GM21529 (cell line): ENCODE measurements at regions not wholly inside any gene's neighbourhood (a gene's known extent, or its start where the extent isn't known, plus 50 kb on each side); places are given as distances from the start of the nearest gene placed in this dataset.

Experiments
- ATAC-seq: cut with Tn5 transposase; IDR thresholded peaks from one replicate; pipeline ENCODE4 v1.9.1; 2021; ENCODE audit not compliant: unreplicated experiment

- no peak for ATAC-seq
Measured at GRCh38 chr12:93197067-93197593, 180.6 kb upstream of the NUDT4 start.

GRCh38 chr12:93198086-93198485 lies 179.6 kb upstream of the NUDT4 start:
- ATAC-seq: no peak

- ATAC-seq: no peak
Measured at GRCh38 chr12:93199831-93200236, 177.9 kb upstream of the NUDT4 start.

GRCh38 chr12:93200291-93200917 lies 177.3 kb upstream of the NUDT4 start:
- ATAC-seq: no peak

GRCh38 chr12:93201990-93202389 lies 175.7 kb upstream of the NUDT4 start:
- ATAC-seq: no peak

GRCh38 chr12:93202688-93203087 lies 175.0 kb upstream of the NUDT4 start:
- no peak for ATAC-seq

GRCh38 chr12:93203361-93203760 lies 174.4 kb upstream of the NUDT4 start:
- ATAC-seq: no peak

- ATAC-seq: no peak
Measured at GRCh38 chr12:93204896-93205295, 172.8 kb upstream of the NUDT4 start.

- no peak for ATAC-seq
Measured at GRCh38 chr12:93205361-93205760, 172.4 kb upstream of the NUDT4 start.

GRCh38 chr12:93208011-93208410 lies 169.7 kb upstream of the NUDT4 start:
- ATAC-seq: no peak

- ATAC-seq: no peak
Measured at GRCh38 chr12:93214523-93215289, 163.0 kb upstream of the NUDT4 start.

GRCh38 chr12:93215290-93215678 lies 162.4 kb upstream of the NUDT4 start:
- no peak for ATAC-seq

- ATAC-seq: no peak
Measured at GRCh38 chr12:93219947-93220346, 157.8 kb upstream of the NUDT4 start.

GRCh38 chr12:93221841-93222240 lies 155.9 kb upstream of the NUDT4 start:
- no peak for ATAC-seq

GRCh38 chr12:93223440-93224426 lies 154.0 kb upstream of the NUDT4 start:
- ATAC-seq: no peak

GRCh38 chr12:93225094-93225493 lies 152.6 kb upstream of the NUDT4 start:
- ATAC-seq: no peak

GRCh38 chr12:93226361-93226760 lies 151.4 kb upstream of the NUDT4 start:
- ATAC-seq: no peak

GRCh38 chr12:93229494-93230325 lies 148.0 kb upstream of the NUDT4 start:
- no peak for ATAC-seq

- ATAC-seq: no peak
Measured at GRCh38 chr12:93230326-93230720, 147.4 kb upstream of the NUDT4 start.

- ATAC-seq: no peak
Measured at GRCh38 chr12:93231938-93232337, 145.8 kb upstream of the NUDT4 start.
